HCEC 1CT (cell line): ENCODE measurements at regions not wholly inside any gene's neighbourhood (a gene's known extent, or its start where the extent isn't known, plus 50 kb on each side); places are given as distances from the start of the nearest gene placed in this dataset.
"Not testable (repeated sequence)": the region's sequence is repeated elsewhere in the genome, so short reads cannot be mapped to it uniquely, and the experiment has no call there.

Source experiments
- DNase-seq: peaks from one replicate; pipeline ENCODE4 v3.0.0-alpha.2; 2017

DNA sequence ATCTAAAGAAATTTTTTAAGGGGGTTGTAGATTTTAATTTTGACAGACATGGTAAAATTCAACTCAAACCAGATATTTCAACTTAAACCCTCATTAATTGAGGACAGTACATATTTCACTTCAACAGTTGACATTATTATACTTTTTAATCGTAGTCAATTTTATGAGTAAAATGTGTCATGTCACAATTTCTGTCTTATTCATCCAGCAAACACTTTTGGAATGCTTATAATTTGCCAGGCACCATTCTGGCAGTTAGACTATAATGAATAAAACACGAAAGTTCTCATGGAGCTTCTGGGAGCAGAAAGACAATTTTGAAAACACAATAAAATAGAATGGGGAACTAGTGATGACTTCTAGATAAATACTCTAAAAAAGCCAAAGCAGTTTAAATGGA, 1094.8 kb downstream of the SUCLG1 start:
- DNase-seq: no peak

DNA sequence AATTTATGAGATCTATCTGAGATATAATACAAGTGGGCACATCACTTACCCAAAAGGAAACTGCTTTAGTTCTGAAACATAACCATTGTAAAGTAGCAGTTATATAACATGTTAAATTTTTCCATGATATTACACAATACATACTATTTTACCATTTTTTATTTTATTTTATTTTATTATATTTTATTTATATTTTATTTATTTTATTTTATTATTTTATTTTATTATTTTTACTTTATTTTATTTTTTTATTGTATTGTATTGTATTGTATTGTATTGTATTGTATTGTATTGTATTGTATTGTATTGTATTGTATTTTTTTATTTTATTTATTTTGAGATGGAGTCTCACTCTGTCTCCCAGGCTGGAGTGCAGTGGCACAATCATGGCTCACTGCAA, 1095.9 kb downstream of the SUCLG1 start:
- DNase-seq: not testable (repeated sequence)

DNA sequence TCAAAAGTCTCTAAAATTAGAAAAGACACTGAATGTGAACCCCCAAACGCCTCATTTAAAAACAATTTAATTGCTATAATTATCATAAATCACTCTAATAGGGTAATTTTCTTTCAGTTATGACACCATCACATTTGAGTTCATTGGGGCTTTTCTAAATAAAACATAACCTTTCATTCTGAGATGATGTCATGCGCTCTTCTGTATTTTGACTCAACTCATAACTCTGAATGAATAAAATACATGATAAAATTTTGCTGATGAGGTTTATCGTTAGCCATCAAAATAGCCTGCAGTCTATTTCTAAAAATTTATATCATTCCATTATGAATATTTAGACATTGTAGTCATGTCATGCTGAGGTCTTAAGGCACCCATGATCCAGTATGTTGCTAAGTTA, 1099.7 kb downstream of the SUCLG1 start:
- DNase-seq: no peak

DNA sequence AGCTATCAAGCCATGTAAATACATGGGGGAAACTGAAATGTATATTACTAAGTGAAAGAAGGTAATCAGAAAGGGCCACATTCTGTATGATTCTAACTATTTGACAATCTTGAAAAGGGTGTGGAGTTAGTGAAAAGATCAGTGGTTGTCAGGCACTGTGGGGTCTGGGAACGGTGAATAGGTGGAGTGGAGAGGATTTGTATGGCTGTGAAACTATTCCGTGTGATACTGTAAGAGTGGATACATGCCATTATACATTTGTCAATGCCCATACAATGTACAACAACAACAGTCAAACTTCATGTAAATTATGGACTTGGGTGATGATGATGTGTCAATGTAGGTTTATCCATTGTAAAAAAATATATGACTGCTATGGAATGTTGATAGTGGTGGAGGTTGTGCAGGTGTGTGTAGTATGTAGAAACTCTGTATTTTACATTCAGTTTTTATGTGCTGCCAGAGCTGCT, 1116.2 kb downstream of the SUCLG1 start:
- DNase-seq: no peak

DNA sequence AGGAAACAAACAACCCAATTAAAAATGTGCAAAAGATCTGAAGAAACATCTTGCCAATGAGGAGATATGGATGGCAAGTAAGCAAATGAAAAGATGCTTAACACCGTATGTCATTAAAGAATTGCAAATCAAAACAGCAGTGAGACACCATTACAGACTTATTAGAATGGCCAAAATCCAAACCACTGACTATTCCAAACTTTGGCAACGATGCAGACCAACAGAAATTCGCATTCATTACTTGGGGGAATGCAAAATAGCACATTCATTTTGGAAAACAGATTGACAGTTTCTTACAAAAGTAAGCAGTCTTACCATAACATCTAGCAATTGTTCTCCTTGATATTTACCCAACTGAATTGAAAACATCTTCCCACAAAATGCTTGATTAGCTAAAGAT, 1118.7 kb downstream of the SUCLG1 start:
- DNase-seq: no peak

DNA sequence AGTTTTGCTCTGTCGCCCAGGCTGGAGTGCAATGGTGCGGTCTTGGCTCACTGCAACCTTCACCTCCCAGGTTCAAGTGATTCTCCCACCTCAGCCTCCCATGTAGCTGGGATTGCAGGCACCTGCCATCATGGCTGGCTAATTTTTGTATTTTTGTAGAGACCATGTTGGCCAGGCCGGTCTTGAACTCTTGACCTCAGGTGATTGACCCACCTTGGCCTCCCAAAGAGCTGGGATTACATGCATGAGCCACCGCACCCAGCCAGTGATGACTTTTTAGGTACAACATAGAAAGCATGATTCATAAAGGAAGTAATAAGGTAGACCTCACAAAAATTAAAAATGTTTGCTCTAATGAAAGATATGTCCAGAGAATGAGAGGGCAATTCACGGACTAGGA, 1119.1 kb downstream of the SUCLG1 start:
- DNase-seq: not testable (repeated sequence)

DNA sequence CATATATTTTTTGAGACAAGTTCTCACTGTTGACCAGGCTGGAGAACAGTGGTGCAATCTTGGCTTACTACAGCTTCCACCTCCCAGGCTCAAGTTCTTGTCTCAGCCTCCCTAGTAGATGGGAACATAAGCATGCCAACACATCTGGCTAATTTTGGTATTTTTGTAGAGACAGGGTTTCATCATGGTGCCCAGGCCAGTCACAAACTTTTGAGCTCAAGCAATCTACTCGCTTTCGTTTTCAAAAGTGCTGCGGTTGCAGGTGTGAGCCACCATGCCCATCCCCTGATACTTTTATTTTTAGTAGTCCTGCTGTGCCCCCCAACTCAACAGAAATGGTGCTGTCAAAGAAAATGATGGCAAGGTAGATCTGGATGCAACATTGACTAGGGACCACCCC, 1127.3 kb downstream of the SUCLG1 start:
- DNase-seq: no peak

DNA sequence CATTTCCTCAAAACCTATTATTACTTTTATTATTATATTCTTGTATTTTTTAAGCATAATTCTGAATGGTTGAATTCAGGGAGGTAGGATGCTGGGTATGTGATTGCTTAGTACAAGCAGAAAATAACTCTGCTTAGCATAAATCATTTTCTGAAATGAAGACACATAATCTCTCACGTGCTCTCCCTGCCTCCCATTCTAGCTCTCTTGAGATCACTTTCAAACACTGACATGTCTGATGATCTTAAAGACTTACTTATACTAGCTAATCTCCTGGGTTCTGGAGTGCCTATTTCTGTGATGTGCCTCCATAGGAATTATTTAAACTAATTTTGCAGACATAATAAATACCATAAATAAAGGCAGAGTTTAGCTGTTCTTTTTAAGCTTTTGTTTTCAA, 1136.0 kb downstream of the SUCLG1 start:
- DNase-seq: no peak

DNA sequence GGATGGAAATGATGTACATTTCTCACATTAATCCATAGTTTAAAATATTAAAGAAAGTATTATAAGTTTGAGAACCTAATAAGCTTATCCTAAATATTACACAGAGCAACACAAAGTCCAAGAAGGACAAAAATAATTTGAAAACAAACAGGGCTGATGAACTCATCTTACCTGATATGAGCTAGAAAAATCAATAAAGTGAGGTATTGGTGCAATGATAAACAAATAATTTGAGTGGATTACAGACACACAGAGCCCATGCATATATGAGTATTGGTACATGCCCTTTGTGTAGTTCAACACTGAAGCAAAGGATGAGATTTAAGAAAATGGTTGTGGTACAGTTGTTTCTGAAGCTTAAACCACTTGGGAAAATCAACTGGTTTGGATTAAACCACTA, 1139.0 kb downstream of the SUCLG1 start:
- DNase-seq: no peak

DNA sequence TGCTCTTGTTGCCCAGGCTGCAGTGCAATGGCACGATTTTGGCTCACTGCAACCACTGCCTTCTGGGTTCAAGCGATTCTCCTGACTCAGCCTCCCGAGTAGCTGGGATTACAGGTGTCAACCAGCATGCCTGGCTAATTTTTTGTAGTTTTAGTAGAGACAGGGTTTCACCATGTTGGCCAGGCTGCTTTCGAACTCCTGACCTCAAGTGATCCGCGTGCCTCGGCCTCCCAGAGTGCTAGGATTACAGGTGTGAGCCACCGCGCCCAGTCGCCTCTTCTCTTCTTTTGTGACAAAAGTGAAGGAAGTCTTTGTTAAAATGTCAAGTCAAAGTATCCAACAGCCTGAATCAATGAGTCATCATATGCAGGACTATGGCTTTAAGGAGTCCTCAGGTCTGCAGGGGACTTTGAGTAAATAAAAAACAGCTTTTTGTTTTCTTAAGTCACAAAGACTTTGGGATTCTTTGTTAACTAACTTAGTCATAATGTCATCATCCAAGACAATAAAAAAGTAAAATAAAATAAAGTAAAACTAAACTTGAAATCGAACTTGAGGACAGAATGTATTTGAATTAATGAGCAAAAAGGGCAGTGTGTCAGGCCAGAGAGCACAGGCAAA, 1153.2 kb downstream of the SUCLG1 start:
- DNase-seq: no peak

DNA sequence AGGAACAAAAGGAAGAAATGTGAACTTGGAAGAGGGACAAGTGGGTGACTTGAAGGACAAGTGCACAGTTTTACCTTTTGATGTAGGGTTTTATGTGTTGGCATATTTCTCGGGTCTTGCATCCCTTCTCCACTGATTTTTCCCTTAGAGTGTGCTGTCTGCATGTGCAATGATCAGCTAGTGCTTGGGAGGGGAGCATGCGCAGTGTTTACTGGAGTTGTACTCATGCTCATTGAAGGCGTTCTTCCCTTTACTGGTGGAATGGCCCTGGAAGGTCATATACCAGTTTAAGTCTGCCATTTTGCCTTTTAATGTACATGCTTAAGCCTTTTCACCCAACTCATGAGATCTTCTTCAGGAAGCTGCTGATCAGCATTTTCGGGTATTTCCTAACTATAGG, 1168.0 kb downstream of the SUCLG1 start:
- DNase-seq: no peak

DNA sequence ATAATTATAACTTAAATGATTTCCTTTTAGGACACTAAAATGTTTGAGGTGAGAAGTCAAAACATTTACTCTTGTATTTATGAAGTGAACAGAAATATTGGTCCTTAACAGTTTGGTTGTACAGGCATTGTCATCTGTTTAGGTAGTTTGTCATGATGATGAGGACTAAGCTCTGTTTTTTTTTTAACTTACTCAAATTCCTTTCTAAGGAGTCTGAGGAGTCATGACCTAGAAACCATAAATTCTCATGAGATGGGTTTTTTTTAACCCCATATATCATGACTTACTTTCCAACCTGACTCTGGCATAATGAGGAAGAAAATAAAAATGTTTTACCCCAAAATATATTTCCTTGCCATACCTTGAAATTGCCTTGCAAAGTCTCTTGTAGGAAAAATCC, 1176.2 kb downstream of the SUCLG1 start:
- no peak for DNase-seq

DNA sequence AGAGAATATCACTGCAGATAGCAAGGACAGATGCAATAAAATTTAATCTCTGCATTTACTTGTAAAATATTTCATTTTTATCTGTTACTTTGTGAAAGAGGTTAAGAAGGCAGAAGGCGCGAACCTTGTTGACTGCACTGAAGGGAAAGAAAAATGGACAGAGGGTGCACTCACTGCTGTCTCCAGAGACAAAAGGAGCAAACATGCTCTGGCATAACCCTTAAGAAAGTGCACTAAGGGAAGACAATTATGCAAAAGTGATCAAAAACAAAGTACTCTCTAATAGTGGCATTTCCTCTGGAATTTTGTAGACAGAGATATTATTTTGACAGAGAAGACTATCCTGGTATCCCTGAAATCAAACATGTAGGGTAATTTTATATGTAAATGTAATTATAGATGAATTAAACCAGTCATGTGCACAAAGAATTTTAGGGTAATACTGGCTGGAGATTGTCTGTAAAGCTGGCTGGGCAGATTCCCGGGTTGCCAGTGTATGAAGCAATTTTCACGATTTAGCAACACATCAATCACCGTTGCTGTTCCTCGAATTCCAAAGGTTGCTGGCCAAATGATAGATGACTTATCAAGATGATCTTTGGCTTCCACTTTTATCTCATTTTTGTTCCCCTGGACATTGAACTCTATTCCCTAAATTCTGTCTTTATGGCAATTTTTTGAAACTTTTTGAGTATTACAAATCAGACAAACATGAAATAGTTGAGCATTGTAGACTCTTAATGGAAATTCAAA, 1176.9 kb downstream of the SUCLG1 start:
- no peak for DNase-seq

DNA sequence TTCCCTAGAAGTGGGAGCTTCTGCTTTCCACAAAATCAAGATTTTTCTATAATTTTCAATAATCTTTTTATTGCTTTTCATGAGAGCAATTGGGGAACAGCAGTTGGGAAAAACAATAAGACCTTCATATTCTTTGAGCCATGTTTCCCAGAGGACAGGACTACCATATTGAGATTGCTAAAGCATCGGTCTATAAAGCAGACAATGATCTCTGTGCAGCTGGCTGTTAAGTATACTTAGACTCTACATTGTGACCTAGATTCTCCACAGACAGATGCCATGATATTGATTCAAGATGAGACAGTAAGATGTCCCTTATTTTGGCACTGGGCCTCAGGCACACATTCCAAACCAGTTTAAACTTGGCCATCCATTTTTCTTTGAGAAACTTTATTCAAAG, 1178.7 kb downstream of the SUCLG1 start:
- DNase-seq: no peak

DNA sequence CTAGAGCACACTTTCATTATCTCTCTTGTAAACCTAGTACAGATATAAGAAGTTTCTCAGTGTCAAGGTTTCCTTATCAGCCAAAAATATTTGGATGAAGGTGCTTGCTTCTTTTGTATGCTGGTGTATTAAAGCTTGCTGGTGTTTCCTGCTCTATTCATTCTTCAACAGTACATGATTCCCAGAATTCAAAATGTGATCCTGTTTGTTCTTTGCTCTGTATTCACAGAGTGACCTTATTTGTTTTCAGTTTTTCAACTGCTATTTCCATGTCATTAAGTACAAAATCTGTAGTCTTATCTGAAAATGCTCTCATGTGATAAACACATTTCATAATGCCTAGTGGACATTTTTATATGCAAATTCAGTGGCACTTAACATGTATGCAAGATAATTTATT, 1185.8 kb downstream of the SUCLG1 start:
- no peak for DNase-seq

DNA sequence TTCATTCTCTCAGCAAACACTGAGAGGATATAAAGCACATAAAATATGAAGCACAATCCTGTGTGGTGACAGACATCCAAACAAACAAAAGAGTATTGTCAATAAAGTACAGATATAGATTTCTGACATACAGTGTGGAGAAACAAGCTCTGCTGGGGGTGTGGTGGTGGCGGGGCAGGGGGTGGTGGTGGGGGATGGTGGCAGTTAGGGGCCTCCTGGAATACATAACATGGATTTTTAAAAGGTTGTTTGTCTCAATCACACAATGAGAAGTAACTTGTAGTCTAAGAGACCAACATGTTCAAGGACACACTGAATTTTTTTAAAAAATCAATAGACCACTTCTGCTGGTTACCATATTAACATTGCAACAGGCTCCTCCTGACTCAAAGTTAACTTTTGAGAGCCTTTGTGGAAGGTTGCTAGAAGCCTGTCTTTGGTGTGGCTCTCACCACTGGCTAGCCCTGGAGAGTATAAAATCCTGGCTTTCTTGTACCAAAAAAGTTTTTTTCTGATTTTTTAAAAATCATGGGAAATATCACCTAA, 1197.4 kb downstream of the SUCLG1 start:
- no peak for DNase-seq

DNA sequence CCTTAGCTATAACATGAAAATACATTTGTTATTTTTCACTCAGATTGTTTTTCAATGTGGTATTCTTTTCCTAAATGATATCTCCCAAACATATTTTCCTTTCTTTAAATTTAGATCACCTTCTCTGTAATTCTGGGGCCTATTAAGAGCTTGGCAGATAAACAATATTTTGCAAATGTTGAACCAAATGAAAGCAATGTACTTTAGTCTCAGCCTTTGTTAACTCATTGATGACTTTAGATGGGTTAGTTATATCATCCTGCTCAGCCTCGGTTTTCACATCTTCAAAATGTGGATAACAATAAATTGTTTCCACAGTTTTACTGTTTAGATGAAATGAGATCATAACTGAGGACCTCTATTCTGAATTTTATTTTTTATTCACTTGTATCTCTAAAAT, 1205.2 kb downstream of the SUCLG1 start:
- DNase-seq: no peak

DNA sequence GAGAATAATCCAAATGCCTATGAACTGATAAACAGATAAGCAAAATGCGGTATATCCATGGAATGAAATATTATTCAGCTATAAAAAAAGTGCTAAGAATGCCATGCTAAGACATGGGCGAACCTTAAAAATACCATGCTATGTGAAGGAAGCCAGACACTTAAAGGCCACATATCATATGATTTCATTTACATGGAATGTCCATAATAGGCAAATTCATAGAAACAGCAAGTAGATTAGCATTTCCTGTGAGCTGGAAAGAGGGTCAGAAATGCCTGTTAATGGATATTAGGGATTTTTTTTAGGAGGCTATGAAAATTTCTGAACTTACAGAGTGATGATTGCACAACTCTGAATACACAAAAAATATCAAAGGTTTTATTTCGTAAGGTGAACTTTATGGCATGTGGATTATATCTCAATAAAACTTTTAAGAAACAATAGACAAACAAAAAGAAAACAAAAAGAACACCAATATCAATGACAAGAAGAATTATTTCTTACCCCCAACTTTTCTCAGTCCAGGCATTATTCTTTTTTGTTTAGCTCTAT, 1207.7 kb downstream of the SUCLG1 start:
- DNase-seq: peak; percentile 41

DNA sequence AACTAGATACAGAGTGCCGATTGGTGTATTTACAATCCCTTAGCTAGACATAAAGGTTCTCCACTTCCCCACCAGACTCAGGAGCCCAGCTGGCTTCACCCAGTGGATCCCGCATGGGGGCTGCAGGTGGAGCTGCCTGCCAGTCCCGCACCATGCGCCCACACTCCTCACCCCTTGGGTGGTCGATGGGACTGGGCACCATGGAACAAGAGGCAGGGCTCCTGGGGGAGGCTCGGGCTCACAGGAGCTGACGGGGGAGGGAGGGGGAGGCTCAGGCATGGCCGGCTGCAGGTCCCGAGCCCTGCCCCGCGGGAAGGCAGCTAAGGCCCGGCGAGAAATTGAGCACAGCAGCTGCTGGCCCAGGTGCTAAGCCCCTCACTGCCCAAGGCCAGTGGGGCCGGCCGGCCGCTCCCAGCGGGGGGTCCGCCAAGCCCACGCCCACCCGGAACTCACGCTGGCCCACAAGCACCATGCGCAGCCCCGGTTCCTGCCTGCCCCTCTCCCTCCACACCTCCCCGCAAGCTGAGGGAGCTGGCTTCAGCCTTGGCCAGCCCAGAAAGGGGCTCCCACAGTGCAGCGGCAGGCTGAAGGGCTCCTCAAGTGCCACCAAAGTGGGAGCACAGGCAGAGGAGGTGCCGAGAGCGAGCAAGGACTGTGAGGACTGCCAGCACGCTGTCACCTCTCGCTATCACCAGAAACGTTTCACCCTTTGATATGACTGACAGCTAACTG, 1213.1 kb downstream of the SUCLG1 start:
- DNase-seq: not testable (repeated sequence)

DNA sequence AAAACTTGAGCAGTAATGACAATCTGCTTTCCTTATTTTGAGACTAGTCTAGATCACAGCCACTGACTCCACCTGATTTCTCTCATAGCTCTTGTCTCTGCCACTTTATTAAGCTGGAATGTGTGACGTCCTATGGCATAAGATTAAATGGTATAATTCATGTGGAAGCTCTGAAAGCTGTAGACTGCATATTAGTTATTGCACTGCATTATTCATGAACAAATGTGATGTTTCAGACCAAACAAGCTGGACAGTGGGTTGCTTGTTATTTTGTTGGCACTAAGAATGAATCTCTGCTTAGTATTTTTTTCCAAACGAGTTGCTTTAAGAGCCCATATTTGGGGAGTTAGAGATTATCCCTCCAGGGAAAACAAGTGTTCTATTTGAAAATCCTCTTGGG, 1218.5 kb downstream of the SUCLG1 start:
- DNase-seq: no peak

DNA sequence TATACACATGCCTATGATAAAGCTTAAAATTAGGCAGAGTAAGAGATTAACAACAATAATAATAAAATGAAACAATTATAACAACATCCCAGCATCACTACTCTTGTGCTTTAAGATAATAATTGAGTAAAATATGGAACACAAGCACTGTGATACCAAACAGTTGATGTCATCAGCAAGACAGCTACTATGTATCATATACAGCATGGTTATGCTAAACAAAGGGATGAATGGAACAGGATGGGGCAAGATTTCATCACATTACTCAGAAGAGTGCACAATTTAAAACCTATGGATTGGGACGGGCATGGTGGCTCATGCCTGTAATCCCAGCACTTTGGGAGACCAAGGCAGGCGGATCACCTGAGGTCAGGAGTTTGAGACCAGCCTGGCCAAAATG, 1221.0 kb downstream of the SUCLG1 start:
- DNase-seq: no peak

DNA sequence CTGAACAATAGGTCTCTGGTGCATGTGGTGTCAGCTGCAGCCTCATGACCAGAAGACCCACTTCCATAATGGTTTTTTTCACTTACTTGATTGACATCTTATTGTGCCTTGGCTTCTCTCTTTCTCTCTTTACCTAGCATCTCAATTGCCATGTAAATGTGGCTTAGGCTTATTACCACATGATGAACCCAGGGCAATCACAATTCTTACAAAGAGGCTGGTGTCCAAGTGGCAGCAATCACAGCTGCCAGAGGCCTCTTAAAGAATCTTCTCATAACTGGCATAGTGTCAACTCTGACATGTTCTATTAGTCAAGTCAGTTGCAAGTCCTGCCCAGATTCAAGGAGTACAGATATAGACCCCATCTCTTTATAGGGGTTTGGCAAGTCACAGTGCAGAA, 1224.8 kb downstream of the SUCLG1 start:
- DNase-seq: no peak

DNA sequence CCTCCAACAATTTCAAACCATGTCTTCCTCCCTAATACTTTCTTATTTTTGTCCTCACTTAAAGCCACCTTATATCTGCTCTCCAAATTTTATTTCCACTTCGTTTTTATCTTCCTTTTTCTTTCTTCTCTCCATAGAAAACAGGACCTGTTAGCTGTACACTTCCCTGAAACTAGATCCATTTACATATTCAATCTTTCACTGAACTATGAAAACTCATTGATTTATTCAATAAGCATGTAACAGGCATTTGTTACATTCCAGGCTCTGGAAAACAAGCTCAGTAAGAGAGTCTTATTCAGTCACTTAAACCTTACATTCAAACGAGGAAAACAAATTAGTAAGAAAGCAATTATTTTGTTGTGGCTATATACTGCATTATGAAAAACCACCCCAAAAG, 1225.3 kb downstream of the SUCLG1 start:
- DNase-seq: no peak

DNA sequence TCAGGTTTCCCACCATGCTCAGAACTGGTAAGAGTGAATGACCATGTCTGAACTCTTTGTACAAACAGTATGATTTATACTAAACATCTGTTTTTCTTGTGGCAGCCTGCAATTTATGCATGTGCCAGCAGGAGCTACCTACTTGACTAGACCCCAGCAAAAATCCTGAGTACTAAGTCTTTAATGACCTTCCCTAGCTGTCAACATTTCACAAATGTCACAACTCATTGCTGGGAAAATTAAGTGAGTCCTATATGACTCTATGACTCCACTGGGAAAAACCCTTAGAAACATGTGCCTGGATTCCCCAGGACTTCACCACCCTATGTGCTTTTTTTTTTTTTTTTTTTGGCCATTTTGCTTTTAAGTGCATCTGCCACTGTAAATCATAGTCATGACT, 1225.8 kb downstream of the SUCLG1 start:
- no peak for DNase-seq
